ENCODE measurements at regions not wholly inside any gene's neighbourhood (a gene's known extent, or its start where the extent isn't known, plus 50 kb on each side); places are given as distances from the start of the nearest gene placed in this dataset.

DNA sequence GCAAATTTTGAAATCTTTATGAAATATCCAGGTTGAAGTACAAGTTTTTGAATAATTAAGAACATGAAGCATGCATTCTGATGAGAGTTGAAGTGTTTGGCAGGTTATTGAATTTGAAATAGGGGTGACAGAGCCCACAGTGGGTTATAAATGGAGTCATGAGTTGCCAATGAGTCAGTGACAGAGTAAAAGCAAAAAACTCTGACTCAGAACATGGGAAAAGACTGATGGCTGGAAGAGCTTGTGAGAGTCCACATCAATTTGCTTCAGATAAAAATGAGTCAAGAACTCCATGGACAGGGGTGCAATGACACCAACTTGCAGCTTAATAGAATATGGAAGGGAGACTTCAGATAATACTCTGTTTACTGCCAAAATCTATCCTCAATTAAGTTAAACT lies 105.3 kb downstream of the SLC6A15 start:
- Histone ChIP-seq H3K27me3 (ENCODE audit: control insufficient read depth, insufficient read depth, low read length) (peaks cover 21% of the 10 kb centered on the region), H3K4me1 (ENCODE audit: control insufficient read depth, insufficient read depth, low read length) (no peaks in the 10 kb centered on the region), H3K4me3 (ENCODE audit: low read length) (no peak overlapping the region), H3K9me3 (ENCODE audit: control insufficient read depth, insufficient read depth, low read length) (no peaks in the 10 kb centered on the region), H3K27ac (ENCODE audit: low read length) (no peak overlapping the region), H3K36me3 (ENCODE audit: control insufficient read depth, insufficient read depth, low read length) (no peaks in the 10 kb centered on the region)
- no peak for DNase-seq (ENCODE audit: low read depth, low spot score)

- WGBS (ENCODE audit: insufficient coverage, insufficient read length) = no CpG with 5 or more reads among the region's 2 CpGs
- Histone ChIP-seq H3K9me3 (ENCODE audit: control insufficient read depth, insufficient read depth, low read length) (no peaks in the 10 kb centered on the region), H3K27ac (ENCODE audit: low read length) (no peak overlapping the region), H3K36me3 (ENCODE audit: control insufficient read depth, insufficient read depth, low read length) (no peaks in the 10 kb centered on the region), H3K27me3 (ENCODE audit: control insufficient read depth, insufficient read depth, low read length) (peaks cover 21% of the 10 kb centered on the region), H3K4me1 (ENCODE audit: control insufficient read depth, insufficient read depth, low read length) (no peaks in the 10 kb centered on the region), H3K4me3 (ENCODE audit: low read length) (no peak overlapping the region)
- peak; percentile 57 for DNase-seq (ENCODE audit: low read depth, low spot score)
Observed at GRCh38 chr12:84805474-84805858, 107.1 kb downstream of the SLC6A15 start.

- peak; percentile 1 for DNase-seq (ENCODE audit: low read depth, low spot score)
- no CpG with 5 or more reads among the region's 6 CpGs for WGBS (ENCODE audit: insufficient coverage, insufficient read length)
- H3K36me3 ChIP-seq (ENCODE audit: control insufficient read depth, insufficient read depth, low read length) = no peaks in the 10 kb centered on the region
- no peak overlapping the region for H3K27ac ChIP-seq (ENCODE audit: low read length)
- no peaks in the 10 kb centered on the region for H3K9me3 ChIP-seq (ENCODE audit: control insufficient read depth, insufficient read depth, low read length)
- H3K4me3 ChIP-seq (ENCODE audit: low read length) = no peak overlapping the region
- H3K4me1 ChIP-seq (ENCODE audit: control insufficient read depth, insufficient read depth, low read length) = no peaks in the 10 kb centered on the region
- peaks cover 21% of the 10 kb centered on the region for H3K27me3 ChIP-seq (ENCODE audit: control insufficient read depth, insufficient read depth, low read length)
Observed at GRCh38 chr12:84804691-84805473, 107.7 kb downstream of the SLC6A15 start.

DNA sequence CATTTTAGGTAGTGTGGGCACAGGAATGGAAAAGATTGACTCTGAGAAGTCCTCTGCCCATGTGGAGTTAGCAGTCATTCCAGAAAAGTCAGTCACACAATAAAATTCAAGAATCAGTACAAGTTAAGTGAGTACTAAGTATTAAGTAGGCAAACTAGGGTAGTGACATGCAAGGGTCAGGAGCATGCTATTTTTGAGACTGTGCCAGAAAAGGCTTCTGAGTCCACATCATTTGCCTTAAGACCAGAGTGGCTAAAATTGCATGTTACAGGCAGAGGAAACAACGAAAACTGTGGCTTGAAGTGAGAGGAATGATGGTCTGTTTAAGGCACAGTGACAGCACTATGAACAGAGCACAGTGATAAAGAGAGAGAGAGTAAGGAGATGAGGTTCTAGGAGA lies 108.9 kb downstream of the SLC6A15 start:
- H3K27me3 ChIP-seq (ENCODE audit: control insufficient read depth, insufficient read depth, low read length) = peaks cover 21% of the 10 kb centered on the region
- no CpG with 5 or more reads among the region's 1 CpG for WGBS (ENCODE audit: insufficient coverage, insufficient read length)
- no peaks in the 10 kb centered on the region for H3K9me3 ChIP-seq (ENCODE audit: control insufficient read depth, insufficient read depth, low read length)
- no peak overlapping the region for H3K4me3 ChIP-seq (ENCODE audit: low read length)
- H3K27ac ChIP-seq (ENCODE audit: low read length) = no peak overlapping the region
- no peaks in the 10 kb centered on the region for H3K36me3 ChIP-seq (ENCODE audit: control insufficient read depth, insufficient read depth, low read length)
- DNase-seq (ENCODE audit: low read depth, low spot score) = no peak
- no peaks in the 10 kb centered on the region for H3K4me1 ChIP-seq (ENCODE audit: control insufficient read depth, insufficient read depth, low read length)

DNA sequence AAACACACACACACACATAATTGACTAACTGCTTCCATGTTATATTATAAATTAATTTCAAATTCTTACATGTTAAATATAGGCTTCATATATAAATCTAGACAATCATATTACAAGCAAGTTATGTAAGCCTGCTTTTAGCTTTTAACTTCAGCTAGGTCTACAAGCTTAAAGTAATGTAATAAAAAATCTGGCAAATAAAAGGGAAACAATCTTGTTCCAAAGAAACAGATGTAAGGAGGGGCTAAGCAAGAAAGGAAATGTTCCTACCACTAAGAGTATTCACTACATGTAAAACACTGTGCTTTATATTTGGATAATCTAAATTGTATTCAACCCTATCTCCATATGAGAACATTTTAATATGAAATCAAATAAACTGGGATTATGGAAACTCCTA lies 110.4 kb downstream of the SLC6A15 start:
- Histone ChIP-seq H3K27ac (ENCODE audit: low read length) (no peak overlapping the region), H3K27me3 (ENCODE audit: control insufficient read depth, insufficient read depth, low read length) (peaks cover 18% of the 10 kb centered on the region), H3K9me3 (ENCODE audit: control insufficient read depth, insufficient read depth, low read length) (no peaks in the 10 kb centered on the region), H3K4me1 (ENCODE audit: control insufficient read depth, insufficient read depth, low read length) (no peaks in the 10 kb centered on the region), H3K4me3 (ENCODE audit: low read length) (no peak overlapping the region), H3K36me3 (ENCODE audit: control insufficient read depth, insufficient read depth, low read length) (no peaks in the 10 kb centered on the region)
- DNase-seq (ENCODE audit: low read depth, low spot score) = no peak

GRCh38 chr12:84793558-84794367 lies 118.8 kb downstream of the SLC6A15 start:
- Histone ChIP-seq H3K27me3 (ENCODE audit: control insufficient read depth, insufficient read depth, low read length) (no peaks in the 10 kb centered on the region), H3K4me3 (ENCODE audit: low read length) (no peak overlapping the region), H3K36me3 (ENCODE audit: control insufficient read depth, insufficient read depth, low read length) (no peaks in the 10 kb centered on the region), H3K9me3 (ENCODE audit: control insufficient read depth, insufficient read depth, low read length) (no peaks in the 10 kb centered on the region), H3K27ac (ENCODE audit: low read length) (no peak overlapping the region), H3K4me1 (ENCODE audit: control insufficient read depth, insufficient read depth, low read length) (no peaks in the 10 kb centered on the region)
- no peak for DNase-seq (ENCODE audit: low read depth, low spot score)
- WGBS (ENCODE audit: insufficient coverage, insufficient read length) = no CpG with 5 or more reads among the region's 16 CpGs

GRCh38 chr12:84791444-84791843 lies 121.2 kb downstream of the SLC6A15 start:
- Histone ChIP-seq H3K4me1 (ENCODE audit: control insufficient read depth, insufficient read depth, low read length) (no peaks in the 10 kb centered on the region), H3K27ac (ENCODE audit: low read length) (no peak overlapping the region), H3K27me3 (ENCODE audit: control insufficient read depth, insufficient read depth, low read length) (no peaks in the 10 kb centered on the region), H3K4me3 (ENCODE audit: low read length) (no peak overlapping the region), H3K36me3 (ENCODE audit: control insufficient read depth, insufficient read depth, low read length) (no peaks in the 10 kb centered on the region), H3K9me3 (ENCODE audit: control insufficient read depth, insufficient read depth, low read length) (no peaks in the 10 kb centered on the region)
- DNase-seq (ENCODE audit: low read depth, low spot score) = no peak

DNA sequence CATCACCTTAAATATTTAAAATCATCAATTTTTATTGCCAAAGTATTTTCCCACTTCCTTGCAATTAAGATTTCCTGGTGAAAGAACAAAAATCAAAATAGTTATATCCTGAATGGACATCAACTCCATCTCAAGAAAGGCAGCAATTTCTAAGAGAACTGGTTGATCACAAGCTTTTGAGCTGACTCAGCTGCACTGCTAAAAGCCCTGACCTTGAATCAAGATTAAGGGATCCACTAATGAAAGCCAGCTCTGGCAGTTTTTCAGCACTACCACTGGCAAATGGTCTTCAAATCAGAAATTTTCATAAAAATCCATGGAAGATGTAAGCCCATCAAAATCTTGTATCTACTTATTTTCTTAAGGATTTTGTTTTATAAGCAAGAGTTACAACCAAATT lies 123.4 kb downstream of the SLC6A15 start:
- H3K4me1 ChIP-seq (ENCODE audit: control insufficient read depth, insufficient read depth, low read length) = no peaks in the 10 kb centered on the region
- no peak overlapping the region for H3K4me3 ChIP-seq (ENCODE audit: low read length)
- H3K36me3 ChIP-seq (ENCODE audit: control insufficient read depth, insufficient read depth, low read length) = no peaks in the 10 kb centered on the region
- no peak overlapping the region for H3K27ac ChIP-seq (ENCODE audit: low read length)
- H3K27me3 ChIP-seq (ENCODE audit: control insufficient read depth, insufficient read depth, low read length) = no peaks in the 10 kb centered on the region
- no peak for DNase-seq (ENCODE audit: low read depth, low spot score)
- H3K9me3 ChIP-seq (ENCODE audit: control insufficient read depth, insufficient read depth, low read length) = no peaks in the 10 kb centered on the region

- no peak for DNase-seq (ENCODE audit: low read depth, low spot score)
- WGBS (ENCODE audit: insufficient coverage, insufficient read length) = no CpG with 5 or more reads among the region's 2 CpGs
- H3K27ac ChIP-seq (ENCODE audit: low read length) = no peak overlapping the region
- no peaks in the 10 kb centered on the region for H3K9me3 ChIP-seq (ENCODE audit: control insufficient read depth, insufficient read depth, low read length)
- H3K27me3 ChIP-seq (ENCODE audit: control insufficient read depth, insufficient read depth, low read length) = no peaks in the 10 kb centered on the region
- no peak overlapping the region for H3K4me3 ChIP-seq (ENCODE audit: low read length)
- H3K4me1 ChIP-seq (ENCODE audit: control insufficient read depth, insufficient read depth, low read length) = no peaks in the 10 kb centered on the region
- no peaks in the 10 kb centered on the region for H3K36me3 ChIP-seq (ENCODE audit: control insufficient read depth, insufficient read depth, low read length)
Observed at GRCh38 chr12:84787253-84787652, 125.3 kb downstream of the SLC6A15 start.

DNA sequence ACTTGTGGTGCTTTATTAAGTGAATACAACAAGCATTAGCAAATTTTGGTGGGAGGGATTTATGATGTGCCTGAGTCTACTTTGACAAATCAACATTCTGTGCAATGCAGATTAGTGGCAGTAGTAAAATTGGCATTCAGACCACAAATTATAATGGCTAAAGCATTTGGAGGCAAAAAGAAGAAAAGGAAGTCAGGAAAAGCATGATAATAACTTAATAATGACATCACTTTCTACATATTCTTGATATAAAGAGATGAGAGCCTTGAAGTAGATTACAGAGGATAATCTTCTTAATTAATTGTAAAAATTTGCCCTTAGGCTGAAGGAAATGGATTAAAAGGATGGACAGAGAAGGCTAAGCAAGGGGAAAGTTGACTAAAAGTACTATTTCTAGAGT lies 126.0 kb downstream of the SLC6A15 start:
- Histone ChIP-seq H3K27me3 (ENCODE audit: control insufficient read depth, insufficient read depth, low read length) (no peaks in the 10 kb centered on the region), H3K4me1 (ENCODE audit: control insufficient read depth, insufficient read depth, low read length) (no peaks in the 10 kb centered on the region), H3K36me3 (ENCODE audit: control insufficient read depth, insufficient read depth, low read length) (no peaks in the 10 kb centered on the region), H3K9me3 (ENCODE audit: control insufficient read depth, insufficient read depth, low read length) (no peaks in the 10 kb centered on the region), H3K4me3 (ENCODE audit: low read length) (no peak overlapping the region), H3K27ac (ENCODE audit: low read length) (no peak overlapping the region)
- DNase-seq (ENCODE audit: low read depth, low spot score) = no peak

DNA sequence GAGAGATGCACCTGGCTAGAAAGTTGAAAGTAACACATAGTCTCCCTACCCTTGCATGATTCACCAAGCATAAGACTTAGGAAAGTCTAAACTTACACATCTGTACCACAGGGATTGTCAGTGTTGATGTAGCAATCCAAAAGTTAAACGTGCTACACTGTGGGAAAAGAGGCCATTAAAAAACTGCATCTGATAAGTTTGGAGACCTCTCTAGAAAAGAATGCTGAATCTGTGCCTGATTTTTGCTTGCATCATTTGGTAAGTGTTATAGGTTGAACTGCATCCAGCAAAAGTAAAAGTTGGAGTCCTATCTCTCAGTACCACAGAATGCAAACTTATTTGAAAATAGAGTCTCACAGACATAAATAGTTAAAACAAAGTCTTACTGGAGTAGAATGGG lies 126.6 kb downstream of the SLC6A15 start:
- Histone ChIP-seq H3K9me3 (ENCODE audit: control insufficient read depth, insufficient read depth, low read length) (no peaks in the 10 kb centered on the region), H3K4me1 (ENCODE audit: control insufficient read depth, insufficient read depth, low read length) (no peaks in the 10 kb centered on the region), H3K4me3 (ENCODE audit: low read length) (no peak overlapping the region), H3K27ac (ENCODE audit: low read length) (no peak overlapping the region), H3K27me3 (ENCODE audit: control insufficient read depth, insufficient read depth, low read length) (no peaks in the 10 kb centered on the region), H3K36me3 (ENCODE audit: control insufficient read depth, insufficient read depth, low read length) (no peaks in the 10 kb centered on the region)
- no peak for DNase-seq (ENCODE audit: low read depth, low spot score)
- WGBS (ENCODE audit: insufficient coverage, insufficient read length) = no CpG with 5 or more reads among the region's 1 CpG

All from iPS DF 6.9 (cell line).